ELF-1 (cell line): ENCODE measurements at regions not wholly inside any gene's neighbourhood (a gene's known extent, or its start where the extent isn't known, plus 50 kb on each side); places are given as distances from the start of the nearest gene placed in this dataset.
A peak's percentile ranks its signal among the peaks of the same experiment; 100 is the strongest.
"Not testable (repeated sequence)": the region's sequence is repeated elsewhere in the genome, so short reads cannot be mapped to it uniquely, and the experiment has no call there.

Experiments
- DNase-seq: peaks from one replicate; pipeline ENCODE4 v3.0.0-alpha.2; 2016; ENCODE audit warnings: low read depth, low spot score

GRCh38 chr2:47964277-47964676 lies 58.0 kb upstream of the FBXO11 start:
- DNase-seq = no peak

DNA sequence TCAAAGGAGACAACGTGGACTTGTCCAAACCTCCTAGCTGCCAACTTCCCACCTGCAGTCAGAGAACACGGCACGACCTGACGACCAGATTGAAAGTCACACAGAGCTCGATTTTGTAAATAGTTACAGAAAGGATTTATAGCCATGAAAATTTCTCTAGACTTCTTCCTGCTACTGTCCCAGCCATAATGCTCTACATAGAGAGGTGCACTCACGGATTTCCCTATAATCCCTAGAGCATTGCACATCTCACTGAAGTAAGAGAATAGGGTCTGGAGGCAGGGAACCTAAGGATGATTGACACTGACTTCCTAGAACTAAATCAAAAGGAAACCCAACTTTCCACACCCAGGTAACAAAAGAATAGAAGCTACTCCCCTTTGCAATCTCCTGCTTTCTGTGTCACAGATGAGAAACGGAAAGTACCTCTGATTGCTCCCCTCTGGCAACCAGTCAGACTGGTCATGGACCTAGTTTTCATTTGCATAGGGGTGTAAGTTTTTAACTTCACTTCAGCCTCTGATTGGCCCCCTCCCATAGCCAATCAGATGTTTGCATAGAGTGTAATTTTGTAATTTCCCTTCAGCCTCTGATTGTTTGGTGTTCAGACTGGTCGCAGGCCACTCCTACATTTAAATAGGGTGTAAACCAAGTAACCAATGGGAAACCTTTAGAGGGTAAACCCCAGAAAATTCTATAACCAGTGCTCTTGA lies 58.6 kb upstream of the FBXO11 start:
- DNase-seq = no peak

DNA sequence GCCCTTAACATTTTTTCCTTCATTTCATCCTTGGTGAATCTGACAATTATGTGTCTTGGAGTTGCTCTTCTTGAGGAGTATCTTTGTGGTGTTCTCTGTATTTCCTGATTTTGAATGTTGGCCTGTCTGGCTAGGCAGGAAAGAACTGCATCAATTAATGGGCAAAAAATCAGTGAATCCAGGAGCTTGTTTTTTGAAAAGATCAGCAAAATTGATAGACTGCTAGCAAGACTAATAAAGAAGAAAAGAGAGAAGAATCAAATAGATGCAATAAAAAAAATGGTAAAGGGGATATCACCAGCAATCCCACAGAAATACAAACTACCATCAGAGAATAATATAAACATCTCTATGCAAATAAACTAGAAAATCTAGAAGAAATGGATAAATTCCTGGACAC lies 70.4 kb upstream of the FBXO11 start:
- DNase-seq = not testable (repeated sequence)

- no peak for DNase-seq
Observed at GRCh38 chr2:47984041-47984440, 77.7 kb upstream of the FBXO11 start.

DNA sequence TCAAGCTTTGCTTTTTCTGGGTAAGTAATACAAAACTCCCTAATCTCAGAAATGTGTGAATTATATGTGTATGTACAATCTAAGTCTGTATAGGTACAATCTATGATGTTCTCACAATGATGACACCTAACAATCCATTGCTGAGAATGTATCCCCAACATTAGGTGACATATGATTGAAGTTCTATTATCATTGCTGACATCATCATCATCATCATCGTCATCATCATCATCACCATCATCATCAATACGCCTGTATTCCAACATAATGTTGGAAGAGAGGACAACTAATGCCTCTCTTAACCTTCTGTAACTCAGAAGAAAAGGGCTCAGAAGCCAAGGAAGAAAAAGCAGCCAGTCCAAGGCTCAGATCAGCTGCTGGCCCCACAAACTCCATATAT lies 84.2 kb upstream of the FBXO11 start:
- no peak for DNase-seq

GRCh38 chr2:47992671-47993070 lies 86.4 kb upstream of the FBXO11 start:
- DNase-seq = no peak

GRCh38 chr2:47996808-47997207 lies 90.5 kb upstream of the FBXO11 start:
- no peak for DNase-seq

- DNase-seq = no peak
Observed at GRCh38 chr2:47999512-47999911, 93.2 kb upstream of the FBXO11 start.

GRCh38 chr2:48001498-48001897 lies 95.2 kb upstream of the FBXO11 start:
- DNase-seq = no peak

DNA sequence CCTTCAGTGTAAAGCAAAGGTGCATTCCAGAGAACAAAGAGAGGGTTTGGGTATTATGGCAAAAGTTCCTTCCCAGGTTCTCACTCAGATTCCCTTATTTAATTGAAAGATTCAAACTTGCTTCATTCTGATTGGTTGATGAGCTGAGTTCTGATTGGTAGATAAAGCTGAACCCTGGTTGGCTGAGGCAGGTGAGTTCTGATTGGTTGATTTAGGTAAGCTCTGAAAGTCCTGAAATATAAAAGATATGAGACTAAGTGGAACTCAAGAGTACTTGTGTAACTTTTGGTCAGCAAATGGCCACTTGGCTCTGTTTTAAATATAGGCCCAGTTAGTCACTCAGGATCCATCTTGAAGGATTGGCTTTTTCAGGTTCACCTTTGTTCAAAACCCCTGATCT lies 99.8 kb upstream of the FBXO11 start:
- DNase-seq = no peak

- no peak for DNase-seq
Observed at GRCh38 chr2:48007699-48008268, 101.5 kb upstream of the FBXO11 start.

GRCh38 chr2:48009256-48009655 lies 103.0 kb upstream of the FBXO11 start:
- no peak for DNase-seq

GRCh38 chr2:48015421-48015820 lies 109.1 kb upstream of the FBXO11 start:
- no peak for DNase-seq

DNA sequence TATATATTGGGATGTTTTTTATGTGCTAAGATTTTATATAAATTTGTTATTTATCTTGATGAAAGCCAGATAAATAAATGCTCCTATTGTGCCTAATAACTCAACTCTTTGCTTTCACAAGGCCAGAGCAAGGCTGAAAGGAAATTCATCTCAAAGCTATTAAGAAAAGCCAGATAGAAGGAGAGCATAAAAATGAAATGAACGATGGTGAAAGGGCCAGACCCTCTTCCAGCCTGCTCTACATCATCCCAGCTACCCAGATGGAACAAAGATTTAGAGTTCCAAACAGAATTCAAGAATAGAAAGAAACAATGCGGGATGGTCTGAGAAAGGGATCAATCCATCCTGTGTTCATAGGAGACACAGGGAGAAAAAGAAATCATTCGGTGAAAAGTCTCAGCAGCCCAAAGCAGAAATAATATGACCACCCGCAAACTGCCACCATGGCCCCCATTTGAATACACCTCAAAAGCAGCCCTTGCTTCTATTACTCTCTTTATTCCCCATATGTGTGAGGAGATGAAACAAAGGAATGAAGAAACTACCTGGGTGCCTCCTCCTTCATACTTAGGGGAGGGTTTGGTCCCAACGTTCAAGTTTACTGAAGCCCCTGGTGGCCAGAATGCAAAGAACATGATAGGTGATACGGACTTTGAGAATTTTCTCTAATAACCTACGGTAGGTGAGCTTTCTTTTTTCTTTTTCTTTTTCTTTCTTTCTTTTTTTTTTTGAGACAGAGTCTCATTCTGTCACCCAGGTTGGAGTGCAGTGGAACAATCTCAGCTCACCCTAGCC lies 110.1 kb upstream of the FBXO11 start:
- no peak for DNase-seq

DNA sequence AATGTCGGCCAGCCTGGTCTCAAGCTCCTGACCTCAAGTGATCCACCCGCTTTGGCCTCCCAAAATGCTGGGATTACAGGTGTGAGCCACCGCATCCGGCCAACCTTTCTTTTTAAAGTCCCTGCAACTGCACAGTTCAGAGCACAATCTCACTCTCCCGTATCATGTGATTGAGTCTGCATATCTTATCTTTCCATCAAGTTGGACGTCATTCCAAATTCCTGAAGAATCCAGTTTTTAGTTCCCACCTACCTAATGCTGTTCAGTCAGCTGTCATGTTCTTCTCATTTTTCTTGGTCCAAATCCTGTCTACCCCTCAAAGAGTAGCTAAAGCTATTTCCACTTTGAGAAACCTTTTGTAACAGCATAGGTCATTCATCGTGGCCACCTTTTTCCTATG lies 110.8 kb upstream of the FBXO11 start:
- DNase-seq = no peak

DNA sequence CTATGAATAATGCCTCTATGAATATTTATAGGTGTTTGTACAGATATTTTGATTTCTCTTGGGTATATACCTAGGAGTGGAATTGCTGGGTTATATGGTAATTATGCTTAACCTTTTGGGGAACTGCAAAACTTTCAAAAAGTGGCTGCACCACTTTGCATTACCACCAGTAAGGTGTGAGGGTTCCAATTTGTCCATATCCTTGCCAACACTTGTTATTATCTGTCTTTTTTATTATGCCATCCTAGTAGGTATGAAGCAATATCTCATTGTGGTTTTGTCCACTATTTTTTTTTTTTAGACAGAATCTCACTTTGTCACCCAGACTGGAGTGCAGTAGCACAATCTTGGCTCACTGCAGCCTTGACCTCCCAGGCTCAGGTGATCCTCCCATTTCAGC lies 112.2 kb upstream of the FBXO11 start:
- DNase-seq = no peak

DNA sequence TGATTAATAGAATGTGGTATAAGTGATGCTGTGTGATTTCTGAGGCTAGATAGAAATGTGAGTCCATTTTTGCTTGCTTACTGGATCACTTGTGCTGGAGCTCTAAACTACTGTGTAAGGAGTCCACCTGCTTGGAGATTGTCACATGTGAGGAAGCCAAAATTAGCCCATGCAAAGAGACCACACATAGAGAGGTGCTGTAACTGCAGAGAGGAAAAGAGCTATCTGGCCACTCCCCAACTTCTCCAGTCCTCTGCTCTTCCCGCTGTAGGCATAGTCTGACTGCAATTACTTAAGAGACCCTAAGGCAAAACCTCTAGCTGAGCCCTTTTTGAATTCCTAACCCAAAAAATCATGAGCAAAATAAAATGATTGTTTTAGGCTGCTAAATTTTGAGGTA lies 120.6 kb upstream of the FBXO11 start:
- no peak for DNase-seq

GRCh38 chr2:48032765-48033164 lies 126.5 kb upstream of the FBXO11 start:
- no peak for DNase-seq

- DNase-seq = no peak
Observed at GRCh38 chr2:48034295-48034694, 128.0 kb upstream of the FBXO11 start.

GRCh38 chr2:48036312-48036711 lies 130.0 kb upstream of the FBXO11 start:
- DNase-seq = no peak

- DNase-seq = no peak
Observed at GRCh38 chr2:48039209-48039990, 133.1 kb upstream of the FBXO11 start.

- peak; percentile 59 for DNase-seq
Observed at GRCh38 chr2:48043131-48043700, 136.9 kb upstream of the FBXO11 start.
